SK-N-SH (cell line): ENCODE measurements at regions not wholly inside any gene's neighbourhood (a gene's known extent, or its start where the extent isn't known, plus 50 kb on each side); places are given as distances from the start of the nearest gene placed in this dataset.

Experiments used
- ELF1 ChIP-seq: IDR thresholded peaks from 2 replicates; pipeline ENCODE4 v1.4.0; 2012
- FOXM1 ChIP-seq: IDR thresholded peaks from 2 replicates; pipeline ENCODE4 v1.4.0; 2012; ENCODE audit warnings: low read depth, mild to moderate bottlenecking
- TCF12 ChIP-seq: IDR thresholded peaks from 2 replicates; pipeline ENCODE4 v1.4.0; 2012

DNA sequence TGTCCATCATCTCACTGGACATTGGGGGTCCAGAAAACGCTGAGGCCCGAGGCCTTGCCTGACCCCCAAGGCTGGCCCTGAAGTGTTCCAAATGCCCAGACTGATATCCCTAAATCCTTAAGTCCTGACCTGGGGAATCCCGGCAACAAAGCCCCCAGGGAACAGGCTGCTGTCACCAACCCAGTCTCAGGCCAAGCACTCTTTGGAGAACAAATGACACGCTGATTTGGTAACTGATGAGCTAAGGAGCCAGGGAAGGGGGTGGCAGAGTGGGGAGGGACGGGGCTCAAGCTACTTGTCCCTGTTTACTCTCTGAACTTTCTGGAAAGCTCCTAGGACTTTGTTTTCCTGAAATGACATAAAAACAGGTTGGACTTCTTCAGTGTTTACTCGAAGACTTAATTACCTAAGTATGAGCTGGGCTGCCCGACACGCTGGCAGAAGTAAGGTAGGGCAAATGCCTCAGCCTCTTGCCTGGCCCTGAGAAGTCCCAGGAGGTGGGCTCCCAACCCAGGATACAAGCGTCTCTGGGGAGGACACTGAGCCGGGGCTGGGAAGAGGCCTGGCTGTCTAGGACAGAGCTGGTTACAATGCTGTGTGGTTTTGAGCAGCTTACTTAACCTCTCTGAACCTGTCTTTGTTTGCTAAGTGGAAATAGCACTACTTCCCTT, 105.5 kb upstream of the GLI2 start:
- TF ChIP-seq TCF12 (no peak), FOXM1 (no peak), ELF1 (no peak)
